ENCODE measurements at regions not wholly inside any gene's neighbourhood (a gene's known extent, or its start where the extent isn't known, plus 50 kb on each side); places are given as distances from the start of the nearest gene placed in this dataset.

DNA sequence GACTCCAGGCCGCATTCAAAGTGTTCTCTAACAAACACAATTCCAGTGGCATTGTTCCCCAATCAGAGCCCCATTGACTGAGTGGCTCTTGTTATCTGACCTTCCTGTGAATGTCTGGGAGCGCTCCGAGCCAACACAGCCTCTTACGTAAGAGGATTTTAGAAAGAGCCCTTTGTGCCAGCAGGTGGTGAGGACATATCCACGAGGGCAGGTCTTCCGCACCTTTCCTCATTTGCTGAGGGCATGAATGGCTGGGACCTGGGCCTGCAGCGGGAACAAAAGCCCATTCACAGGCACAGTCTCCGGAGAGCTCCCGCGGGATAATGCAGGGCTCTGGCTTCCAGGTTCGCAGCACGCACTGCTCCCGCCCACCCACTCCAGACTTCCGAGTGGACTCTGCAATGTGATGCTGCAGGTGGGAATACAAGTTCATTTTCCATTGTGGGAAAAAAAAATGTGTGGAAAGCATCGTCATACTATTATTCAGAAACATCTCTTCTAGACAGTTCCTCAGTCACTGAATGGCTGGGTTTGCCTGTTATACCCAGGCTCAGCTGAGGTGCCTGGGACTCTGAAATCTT is 295.0 kb upstream of the IGFBP3 start:
- TF ChIP-seq, protein P1, sequence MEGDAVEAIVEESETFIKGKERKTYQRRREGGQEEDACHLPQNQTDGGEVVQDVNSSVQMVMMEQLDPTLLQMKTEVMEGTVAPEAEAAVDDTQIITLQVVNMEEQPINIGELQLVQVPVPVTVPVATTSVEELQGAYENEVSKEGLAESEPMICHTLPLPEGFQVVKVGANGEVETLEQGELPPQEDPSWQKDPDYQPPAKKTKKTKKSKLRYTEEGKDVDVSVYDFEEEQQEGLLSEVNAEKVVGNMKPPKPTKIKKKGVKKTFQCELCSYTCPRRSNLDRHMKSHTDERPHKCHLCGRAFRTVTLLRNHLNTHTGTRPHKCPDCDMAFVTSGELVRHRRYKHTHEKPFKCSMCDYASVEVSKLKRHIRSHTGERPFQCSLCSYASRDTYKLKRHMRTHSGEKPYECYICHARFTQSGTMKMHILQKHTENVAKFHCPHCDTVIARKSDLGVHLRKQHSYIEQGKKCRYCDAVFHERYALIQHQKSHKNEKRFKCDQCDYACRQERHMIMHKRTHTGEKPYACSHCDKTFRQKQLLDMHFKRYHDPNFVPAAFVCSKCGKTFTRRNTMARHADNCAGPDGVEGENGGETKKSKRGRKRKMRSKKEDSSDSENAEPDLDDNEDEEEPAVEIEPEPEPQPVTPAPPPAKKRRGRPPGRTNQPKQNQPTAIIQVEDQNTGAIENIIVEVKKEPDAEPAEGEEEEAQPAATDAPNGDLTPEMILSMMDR (conservative IDR thresholded peaks at IDR 0.05; ENCODE audit: low read depth in 2 of 2): no peak
- TF ChIP-seq, protein P2, sequence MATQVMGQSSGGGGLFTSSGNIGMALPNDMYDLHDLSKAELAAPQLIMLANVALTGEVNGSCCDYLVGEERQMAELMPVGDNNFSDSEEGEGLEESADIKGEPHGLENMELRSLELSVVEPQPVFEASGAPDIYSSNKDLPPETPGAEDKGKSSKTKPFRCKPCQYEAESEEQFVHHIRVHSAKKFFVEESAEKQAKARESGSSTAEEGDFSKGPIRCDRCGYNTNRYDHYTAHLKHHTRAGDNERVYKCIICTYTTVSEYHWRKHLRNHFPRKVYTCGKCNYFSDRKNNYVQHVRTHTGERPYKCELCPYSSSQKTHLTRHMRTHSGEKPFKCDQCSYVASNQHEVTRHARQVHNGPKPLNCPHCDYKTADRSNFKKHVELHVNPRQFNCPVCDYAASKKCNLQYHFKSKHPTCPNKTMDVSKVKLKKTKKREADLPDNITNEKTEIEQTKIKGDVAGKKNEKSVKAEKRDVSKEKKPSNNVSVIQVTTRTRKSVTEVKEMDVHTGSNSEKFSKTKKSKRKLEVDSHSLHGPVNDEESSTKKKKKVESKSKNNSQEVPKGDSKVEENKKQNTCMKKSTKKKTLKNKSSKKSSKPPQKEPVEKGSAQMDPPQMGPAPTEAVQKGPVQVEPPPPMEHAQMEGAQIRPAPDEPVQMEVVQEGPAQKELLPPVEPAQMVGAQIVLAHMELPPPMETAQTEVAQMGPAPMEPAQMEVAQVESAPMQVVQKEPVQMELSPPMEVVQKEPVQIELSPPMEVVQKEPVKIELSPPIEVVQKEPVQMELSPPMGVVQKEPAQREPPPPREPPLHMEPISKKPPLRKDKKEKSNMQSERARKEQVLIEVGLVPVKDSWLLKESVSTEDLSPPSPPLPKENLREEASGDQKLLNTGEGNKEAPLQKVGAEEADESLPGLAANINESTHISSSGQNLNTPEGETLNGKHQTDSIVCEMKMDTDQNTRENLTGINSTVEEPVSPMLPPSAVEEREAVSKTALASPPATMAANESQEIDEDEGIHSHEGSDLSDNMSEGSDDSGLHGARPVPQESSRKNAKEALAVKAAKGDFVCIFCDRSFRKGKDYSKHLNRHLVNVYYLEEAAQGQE (IDR thresholded peaks at IDR 0.05; ENCODE audit: unreplicated experiment): no peak
- TF ChIP-seq EZH2phosphoT487 (IDR thresholded peaks at IDR 0.05; ENCODE audit: unreplicated experiment) (no peak), EZH2 (IDR thresholded peaks at IDR 0.05; ENCODE audit: low read depth, unreplicated experiment) (no peak)
- TF ChIP-seq, protein P3, sequence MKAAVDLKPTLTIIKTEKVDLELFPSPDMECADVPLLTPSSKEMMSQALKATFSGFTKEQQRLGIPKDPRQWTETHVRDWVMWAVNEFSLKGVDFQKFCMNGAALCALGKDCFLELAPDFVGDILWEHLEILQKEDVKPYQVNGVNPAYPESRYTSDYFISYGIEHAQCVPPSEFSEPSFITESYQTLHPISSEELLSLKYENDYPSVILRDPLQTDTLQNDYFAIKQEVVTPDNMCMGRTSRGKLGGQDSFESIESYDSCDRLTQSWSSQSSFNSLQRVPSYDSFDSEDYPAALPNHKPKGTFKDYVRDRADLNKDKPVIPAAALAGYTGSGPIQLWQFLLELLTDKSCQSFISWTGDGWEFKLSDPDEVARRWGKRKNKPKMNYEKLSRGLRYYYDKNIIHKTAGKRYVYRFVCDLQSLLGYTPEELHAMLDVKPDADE (IDR thresholded peaks at IDR 0.05): no peak
